K562 (cell line): ENCODE measurements at regions not wholly inside any gene's neighbourhood (a gene's known extent, or its start where the extent isn't known, plus 50 kb on each side); places are given as distances from the start of the nearest gene placed in this dataset.

ENCODE experiments used
- GTF2F1 ChIP-seq: IDR thresholded peaks from 2 replicates; pipeline ENCODE4 v1.6.1; 2011; ENCODE audit warnings: low read depth, low read length, improper control_type of control experiment
- MCM5 ChIP-seq: fragments of 450-650 bp; IDR thresholded peaks from 2 replicates; pipeline ENCODE4 v1.6.1; 2016; ENCODE audit warnings: low read depth
- TBP ChIP-seq: optimal IDR thresholded peaks from 2 replicates; pipeline ENCODE3; 2011; ENCODE audit warnings: low read depth, low read length, improper control_type of control experiment
- ZNF282 ChIP-seq: sonication (generic); formaldehyde crosslinking; IDR thresholded peaks from 2 replicates; pipeline ENCODE4 v1.8.1; 2023; ENCODE audit warnings: missing genetic modification reagents
- TF ChIP-seq, protein P1 (sequence below): fragments of 450-650 bp; formaldehyde crosslinking; IDR thresholded peaks from 2 replicates; pipeline ENCODE4 v1.4.0; 2020; ENCODE audit warnings: mild to moderate bottlenecking, moderate library complexity
- TF ChIP-seq, protein P2 (sequence below), 2 experiments: fragments of 450-650 bp; formaldehyde crosslinking in 1 of 2; IDR thresholded peaks; 2 replicates each; pipeline versions ENCODE4 v1.4.0 to v1.6.1; 2014 to 2020; ENCODE audit warnings: mild to moderate bottlenecking in 2 of 2, borderline replicate concordance in 1 of 2, low read depth in 1 of 2

GRCh38 chr2:194411221-194411620 lies 1245.8 kb upstream of the SLC39A10 start:
- TF ChIP-seq, protein P1, sequence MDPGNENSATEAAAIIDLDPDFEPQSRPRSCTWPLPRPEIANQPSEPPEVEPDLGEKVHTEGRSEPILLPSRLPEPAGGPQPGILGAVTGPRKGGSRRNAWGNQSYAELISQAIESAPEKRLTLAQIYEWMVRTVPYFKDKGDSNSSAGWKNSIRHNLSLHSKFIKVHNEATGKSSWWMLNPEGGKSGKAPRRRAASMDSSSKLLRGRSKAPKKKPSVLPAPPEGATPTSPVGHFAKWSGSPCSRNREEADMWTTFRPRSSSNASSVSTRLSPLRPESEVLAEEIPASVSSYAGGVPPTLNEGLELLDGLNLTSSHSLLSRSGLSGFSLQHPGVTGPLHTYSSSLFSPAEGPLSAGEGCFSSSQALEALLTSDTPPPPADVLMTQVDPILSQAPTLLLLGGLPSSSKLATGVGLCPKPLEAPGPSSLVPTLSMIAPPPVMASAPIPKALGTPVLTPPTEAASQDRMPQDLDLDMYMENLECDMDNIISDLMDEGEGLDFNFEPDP (CRISPR knock-in tag): no peak
- TF ChIP-seq, protein P2, sequence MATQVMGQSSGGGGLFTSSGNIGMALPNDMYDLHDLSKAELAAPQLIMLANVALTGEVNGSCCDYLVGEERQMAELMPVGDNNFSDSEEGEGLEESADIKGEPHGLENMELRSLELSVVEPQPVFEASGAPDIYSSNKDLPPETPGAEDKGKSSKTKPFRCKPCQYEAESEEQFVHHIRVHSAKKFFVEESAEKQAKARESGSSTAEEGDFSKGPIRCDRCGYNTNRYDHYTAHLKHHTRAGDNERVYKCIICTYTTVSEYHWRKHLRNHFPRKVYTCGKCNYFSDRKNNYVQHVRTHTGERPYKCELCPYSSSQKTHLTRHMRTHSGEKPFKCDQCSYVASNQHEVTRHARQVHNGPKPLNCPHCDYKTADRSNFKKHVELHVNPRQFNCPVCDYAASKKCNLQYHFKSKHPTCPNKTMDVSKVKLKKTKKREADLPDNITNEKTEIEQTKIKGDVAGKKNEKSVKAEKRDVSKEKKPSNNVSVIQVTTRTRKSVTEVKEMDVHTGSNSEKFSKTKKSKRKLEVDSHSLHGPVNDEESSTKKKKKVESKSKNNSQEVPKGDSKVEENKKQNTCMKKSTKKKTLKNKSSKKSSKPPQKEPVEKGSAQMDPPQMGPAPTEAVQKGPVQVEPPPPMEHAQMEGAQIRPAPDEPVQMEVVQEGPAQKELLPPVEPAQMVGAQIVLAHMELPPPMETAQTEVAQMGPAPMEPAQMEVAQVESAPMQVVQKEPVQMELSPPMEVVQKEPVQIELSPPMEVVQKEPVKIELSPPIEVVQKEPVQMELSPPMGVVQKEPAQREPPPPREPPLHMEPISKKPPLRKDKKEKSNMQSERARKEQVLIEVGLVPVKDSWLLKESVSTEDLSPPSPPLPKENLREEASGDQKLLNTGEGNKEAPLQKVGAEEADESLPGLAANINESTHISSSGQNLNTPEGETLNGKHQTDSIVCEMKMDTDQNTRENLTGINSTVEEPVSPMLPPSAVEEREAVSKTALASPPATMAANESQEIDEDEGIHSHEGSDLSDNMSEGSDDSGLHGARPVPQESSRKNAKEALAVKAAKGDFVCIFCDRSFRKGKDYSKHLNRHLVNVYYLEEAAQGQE (IDR thresholded peaks at IDR 0.05; ENCODE audit: borderline replicate concordance): no peak
- TF ChIP-seq, protein P2 (CRISPR knock-in tag; IDR thresholded peaks at IDR 0.05; ENCODE audit: low read depth): no peak
- TF ChIP-seq MCM5: no peak
- TF ChIP-seq GTF2F1: no peak
- no peak for TF ChIP-seq ZNF282
- TF ChIP-seq TBP: no peak
